HepG2 (cell line): ENCODE measurements at regions not wholly inside any gene's neighbourhood (a gene's known extent, or its start where the extent isn't known, plus 50 kb on each side); places are given as distances from the start of the nearest gene placed in this dataset.

Experiments
- ATAC-seq: fragments of 200-7000 bp; cut with Tn5 transposase; 3 replicates; pipeline ENCODE4 v1.9.1; 2020; ENCODE audit warnings: mild to moderate bottlenecking, moderate library complexity
- BruUV-seq: library from RNA; stranded (reverse); fragments of 400-500 nt; replicated peaks from 2 replicates; lab custom pipeline; 2021; lab: Mats Ljungman, UMichigan
- CTCF ChIA-PET: fragments of 300-600 bp; formaldehyde crosslinking; extraction: SDS; loops from one replicate; lab custom pipeline; 2021; ENCODE audit warnings: low total read pairs, inconsistent platforms, low intra/inter-chr PET ratio; lab: Yijun Ruan, JAX
- POLR2A ChIA-PET: fragments of 350-600 bp; sonication (Branson Sonifier 250); formaldehyde crosslinking; loops from one replicate; lab custom pipeline; 2020; ENCODE audit warnings: antibody characterized with exemption, inconsistent platforms; lab: Yijun Ruan, JAX
- DNase-seq: peaks from one replicate; pipeline ENCODE4 v3.0.0-alpha.2; 2015; ENCODE audit warnings: low spot score
- FAIRE-seq: peaks from 3 replicates; lab custom pipeline; 2011; peaks lifted over from hg19 to GRCh38; lab: Jason Lieb, UNC
- H2AFZ ChIP-seq: one replicate; pipeline ENCODE4 v1.6.1; 2011; ENCODE audit warnings: low read length, inconsistent platforms
- H3K27ac ChIP-seq: fragments of 300-600 bp; 3 replicates; pipeline ENCODE4 v1.8.0; 2011; ENCODE audit warnings: mixed run types, mild to moderate bottlenecking, mixed read lengths, low read length, inconsistent platforms; ENCODE audit not compliant: insufficient read depth; ENCODE audit errors: extremely low read length
- H3K27me3 ChIP-seq, 2 experiments: fragments of 200-600 bp in 1 of 2; 2 replicates in 1 of 2; 3 replicates in 1 of 2; pipeline versions ENCODE4 v1.6.0 to v1.8.0; 2011; ENCODE audit warnings: low read length in 2 of 2, mild to moderate bottlenecking in 2 of 2, moderate library complexity in 2 of 2, inconsistent platforms in 1 of 2; ENCODE audit not compliant: insufficient read depth in 2 of 2, control insufficient read depth in 1 of 2
- H3K36me3 ChIP-seq, 2 experiments: fragments of 200-600 bp in 1 of 2; replicated peaks in 1 of 2; 2 replicates in 1 of 2; 3 replicates in 1 of 2; pipeline versions ENCODE4 v1.5.1 to v1.8.0; 2011; ENCODE audit warnings: low read length in 2 of 2, inconsistent platforms in 1 of 2; ENCODE audit not compliant: insufficient read depth in 2 of 2, control insufficient read depth in 1 of 2
- H3K4me1 ChIP-seq: 2 replicates; pipeline ENCODE4 v1.5.1; 2012; ENCODE audit warnings: low read length, inconsistent platforms; ENCODE audit not compliant: insufficient read depth
- H3K4me2 ChIP-seq: 2 replicates; pipeline ENCODE4 v1.6.0; 2011; ENCODE audit warnings: low read depth, low read length, inconsistent platforms
- H3K4me3 ChIP-seq, 3 experiments: fragments of 200-600 bp in 1 of 3; sonication (generic), shearing (Covaris generic) in 1 of 3; replicated peaks in 1 of 3; 2 replicates each; pipeline ENCODE4 v1.5.1; 2011 to 2016; ENCODE audit warnings: low read length in 3 of 3, inconsistent platforms in 2 of 3, low read depth in 2 of 3, mild to moderate bottlenecking in 2 of 3, control low read depth in 1 of 3, mixed read lengths in 1 of 3; ENCODE audit not compliant: insufficient read depth in 1 of 3
- H3K79me2 ChIP-seq: one replicate; pipeline ENCODE4 v1.6.1; 2011; ENCODE audit warnings: low read length, inconsistent platforms; ENCODE audit not compliant: insufficient read depth
- H3K9ac ChIP-seq: 2 replicates; pipeline ENCODE4 v1.6.0; 2011; ENCODE audit warnings: mild to moderate bottlenecking, low read depth, low read length, inconsistent platforms; ENCODE audit not compliant: insufficient read depth
- H3K9me3 ChIP-seq: 2 replicates; pipeline ENCODE4 v1.5.1; 2012; ENCODE audit warnings: mild to moderate bottlenecking, low read length
- H4K20me1 ChIP-seq: 2 replicates; pipeline ENCODE4 v1.6.0; 2011; ENCODE audit warnings: inconsistent platforms, mild to moderate bottlenecking, low read length, moderate library complexity; ENCODE audit not compliant: insufficient read depth
- CEBPB ChIP-seq: IDR thresholded peaks from 2 replicates; pipeline ENCODE4 v1.6.1; 2011; ENCODE audit warnings: low read depth, low read length, improper control_type of control experiment, borderline replicate concordance
- MAFF ChIP-seq: IDR thresholded peaks from 2 replicates; pipeline ENCODE4 v1.6.1; 2011; ENCODE audit warnings: low read depth, low read length, improper control_type of control experiment
- PITX1 ChIP-seq: sonication (generic); formaldehyde crosslinking; IDR thresholded peaks from 2 replicates; pipeline ENCODE4 v1.5.1; 2020; ENCODE audit warnings: mild to moderate bottlenecking, missing genetic modification reagents
- YEATS4 ChIP-seq: sonication (generic); formaldehyde crosslinking; IDR thresholded peaks from 2 replicates; pipeline ENCODE4 v1.4.0; 2020; ENCODE audit warnings: missing genetic modification reagents, borderline replicate concordance
- ZNF256 ChIP-seq: sonication (generic); formaldehyde crosslinking; conservative IDR thresholded peaks from 2 replicates; pipeline ENCODE4 v1.4.0; 2020; ENCODE audit warnings: missing genetic modification reagents
- WGBS: methylation state at CpG from one replicate; pipeline ENCODE4 v1.1.6; 2017; ENCODE audit warnings: low lambda C conversion rate; 5-methylcytosine and 5-hydroxymethylcytosine counted together
- in situ Hi-C: cut with HindIII; loops from 2 replicates; pipeline ENCODE4 v1.10.0; 2017; ENCODE audit warnings: low pct_unique_long_range_greater_than_20kb; ENCODE audit not compliant: extremely low pct_ligation_motif_present
- intact Hi-C: fragments of 100-400 bp; cut with micrococcal nuclease; formaldehyde crosslinking; loops from one replicate; pipeline ENCODE4 v1.10.0; 2022; ENCODE audit not compliant: unreplicated experiment

GRCh38 chr3:155001289-155002010 lies 78.7 kb upstream of the MME start:
- BruUV-seq = no TSS peak
- H3K79me2 ChIP-seq = no peaks in the 10 kb centered on the region
- no peak overlapping the region for H3K9ac ChIP-seq
- 17% methylated on average over 7 of the region's 7 CpGs for WGBS
- in situ Hi-C loops (no loop called here), intact Hi-C loops (no loop called here)
- TF ChIP-seq ZNF256 (CRISPR knock-in tag) (no peak), CEBPB (0 out of 2 replicates have a peak, but pooled peaks have one; percentile 25)
- no peak overlapping the region for H3K4me2 ChIP-seq
- FAIRE-seq (no peak), ATAC-seq (no peak), DNase-seq (no peak)
- ChIA-PET POLR2A (no interaction called here), CTCF (no interaction called here)
- no peaks in the 10 kb centered on the region for H3K27me3 ChIP-seq
- H3K4me1 ChIP-seq = no peaks in the 10 kb centered on the region
- H4K20me1 ChIP-seq = no peaks in the 10 kb centered on the region
- H3K4me3 ChIP-seq = no peak overlapping the region
- H3K36me3 ChIP-seq = no peaks in the 10 kb centered on the region
- H2AFZ ChIP-seq = no peak overlapping the region
- H3K9me3 ChIP-seq = no peaks in the 10 kb centered on the region
- no peak overlapping the region for H3K27ac ChIP-seq

DNA sequence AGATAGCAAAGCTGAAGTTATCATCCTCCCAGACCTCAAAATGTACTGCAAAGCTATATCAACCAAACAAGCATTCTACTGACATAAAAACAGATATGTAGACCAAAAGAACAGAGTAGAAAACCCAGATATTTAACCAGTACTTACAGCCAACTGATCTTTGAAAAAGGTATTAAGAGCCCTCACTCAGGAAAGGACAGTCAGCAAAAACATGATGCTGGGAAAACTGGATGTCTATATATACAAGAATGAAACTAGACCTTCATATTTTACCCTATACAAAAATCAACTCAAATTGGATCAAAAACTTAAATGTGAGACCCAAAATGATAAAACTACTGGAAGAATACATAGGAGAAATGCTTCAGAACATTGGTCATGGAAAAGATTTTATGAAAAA lies 87.5 kb upstream of the MME start:
- H3K9me3 ChIP-seq = no peaks in the 10 kb centered on the region
- H3K79me2 ChIP-seq = no peaks in the 10 kb centered on the region
- no peaks in the 10 kb centered on the region for H3K36me3 ChIP-seq
- H3K4me3 ChIP-seq = no peak overlapping the region
- H3K27me3 ChIP-seq = no peaks in the 10 kb centered on the region
- H3K9ac ChIP-seq = no peak overlapping the region
- ChIA-PET CTCF (no interaction called here), POLR2A (no interaction called here)
- FAIRE-seq = no peak
- H2AFZ ChIP-seq = no peak overlapping the region
- intact Hi-C loops = no loop called here
- H3K4me1 ChIP-seq = no peaks in the 10 kb centered on the region
- BruUV-seq = no TSS peak
- no peak for ATAC-seq
- in situ Hi-C loops = no loop called here
- H3K27ac ChIP-seq = no peak overlapping the region
- no peak for DNase-seq
- TF ChIP-seq PITX1 (no peak), YEATS4 (no peak), MAFF (no peak), CEBPB (no peak)
- no peaks in the 10 kb centered on the region for H4K20me1 ChIP-seq
- no peak overlapping the region for H3K4me2 ChIP-seq
